SU-DHL-6 (cell line): ENCODE measurements at regions not wholly inside any gene's neighbourhood (a gene's known extent, or its start where the extent isn't known, plus 50 kb on each side); places are given as distances from the start of the nearest gene placed in this dataset.

Experiments used
- EZH2phosphoT487 ChIP-seq: fragments of 200-600 bp; sonication (generic), shearing (Covaris generic); conservative IDR thresholded peaks from 2 replicates; pipeline ENCODE4 v1.6.1; 2018; ENCODE audit warnings: mild to moderate bottlenecking, antibody characterized with exemption, low read length, moderate library complexity, mixed read lengths
- TF ChIP-seq, protein P1 (sequence below): fragments of 200-600 bp; sonication (generic); IDR thresholded peaks from one replicate; pipeline ENCODE4 v1.5.1; 2017; ENCODE audit warnings: antibody characterized with exemption, mild to moderate bottlenecking, low read length, moderate library complexity; ENCODE audit not compliant: insufficient read depth, poor library complexity, severe bottlenecking

- TF ChIP-seq, protein P1, sequence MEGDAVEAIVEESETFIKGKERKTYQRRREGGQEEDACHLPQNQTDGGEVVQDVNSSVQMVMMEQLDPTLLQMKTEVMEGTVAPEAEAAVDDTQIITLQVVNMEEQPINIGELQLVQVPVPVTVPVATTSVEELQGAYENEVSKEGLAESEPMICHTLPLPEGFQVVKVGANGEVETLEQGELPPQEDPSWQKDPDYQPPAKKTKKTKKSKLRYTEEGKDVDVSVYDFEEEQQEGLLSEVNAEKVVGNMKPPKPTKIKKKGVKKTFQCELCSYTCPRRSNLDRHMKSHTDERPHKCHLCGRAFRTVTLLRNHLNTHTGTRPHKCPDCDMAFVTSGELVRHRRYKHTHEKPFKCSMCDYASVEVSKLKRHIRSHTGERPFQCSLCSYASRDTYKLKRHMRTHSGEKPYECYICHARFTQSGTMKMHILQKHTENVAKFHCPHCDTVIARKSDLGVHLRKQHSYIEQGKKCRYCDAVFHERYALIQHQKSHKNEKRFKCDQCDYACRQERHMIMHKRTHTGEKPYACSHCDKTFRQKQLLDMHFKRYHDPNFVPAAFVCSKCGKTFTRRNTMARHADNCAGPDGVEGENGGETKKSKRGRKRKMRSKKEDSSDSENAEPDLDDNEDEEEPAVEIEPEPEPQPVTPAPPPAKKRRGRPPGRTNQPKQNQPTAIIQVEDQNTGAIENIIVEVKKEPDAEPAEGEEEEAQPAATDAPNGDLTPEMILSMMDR: peak; percentile 84
- no peak for TF ChIP-seq EZH2phosphoT487
These were observed 52.9 kb upstream of the HPF1 start for GRCh38 chr4:169810325-169811323.
